GM19397 (cell line): ENCODE measurements at regions not wholly inside any gene's neighbourhood (a gene's known extent, or its start where the extent isn't known, plus 50 kb on each side); places are given as distances from the start of the nearest gene placed in this dataset.

Experiments used
- ATAC-seq: cut with Tn5 transposase; IDR thresholded peaks from one replicate; pipeline ENCODE4 v1.9.1; 2021; ENCODE audit warnings: mild to moderate bottlenecking, moderate library complexity; ENCODE audit not compliant: unreplicated experiment

DNA sequence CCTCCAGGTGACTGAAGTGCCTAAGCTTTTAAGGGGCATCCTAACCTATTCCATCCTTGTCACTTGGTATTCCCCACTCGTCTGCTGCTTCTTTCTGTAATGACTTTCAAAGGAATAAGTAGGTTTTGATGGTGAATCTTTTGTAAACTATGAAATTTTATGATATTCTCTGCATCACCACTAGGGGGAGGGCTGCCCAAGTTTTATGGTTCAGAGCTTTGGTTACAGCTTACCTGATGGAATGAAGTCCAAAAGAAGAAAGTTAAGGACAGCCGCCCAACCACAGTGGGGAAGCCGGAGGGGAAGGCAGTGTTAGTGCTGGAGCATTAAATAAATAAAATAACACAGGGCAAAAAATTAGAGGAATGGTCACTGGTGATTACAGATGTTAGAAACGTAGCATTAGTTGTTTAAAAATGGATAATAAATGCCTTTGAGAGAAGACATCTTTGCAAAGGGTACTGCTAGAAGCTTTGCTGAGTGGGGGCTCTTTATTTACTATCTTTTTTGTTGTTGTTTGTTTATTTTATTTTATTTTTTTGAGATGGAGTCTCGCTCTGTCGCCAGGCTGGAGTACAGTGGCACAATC lies 204.9 kb downstream of the GBA3 start:
- ATAC-seq, result no peak

GRCh38 chr4:22895482-22895881 lies 202.7 kb downstream of the GBA3 start:
- ATAC-seq, result no peak

DNA sequence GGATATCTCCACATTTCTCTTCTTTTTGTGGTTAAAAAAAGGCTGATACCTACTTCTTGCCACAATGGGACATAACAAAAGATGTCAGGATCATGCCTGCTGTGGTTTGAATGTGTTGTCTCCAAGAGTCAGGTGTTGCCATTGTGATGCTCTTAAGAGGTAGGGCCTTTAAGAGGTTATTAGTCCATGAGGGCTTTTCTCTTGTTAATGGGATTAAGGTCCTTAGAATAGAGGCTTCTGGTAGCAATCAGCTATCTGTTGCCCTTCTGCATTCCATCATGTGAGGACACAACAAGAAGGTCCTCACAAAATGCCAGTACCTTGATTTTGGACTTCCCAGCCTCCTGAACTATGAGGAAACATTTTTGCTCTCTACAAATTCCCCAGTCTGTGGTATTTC lies 191.4 kb downstream of the GBA3 start:
- no peak for ATAC-seq

- no peak for ATAC-seq
These were observed 188.7 kb downstream of the GBA3 start for GRCh38 chr4:22881411-22881810.

DNA sequence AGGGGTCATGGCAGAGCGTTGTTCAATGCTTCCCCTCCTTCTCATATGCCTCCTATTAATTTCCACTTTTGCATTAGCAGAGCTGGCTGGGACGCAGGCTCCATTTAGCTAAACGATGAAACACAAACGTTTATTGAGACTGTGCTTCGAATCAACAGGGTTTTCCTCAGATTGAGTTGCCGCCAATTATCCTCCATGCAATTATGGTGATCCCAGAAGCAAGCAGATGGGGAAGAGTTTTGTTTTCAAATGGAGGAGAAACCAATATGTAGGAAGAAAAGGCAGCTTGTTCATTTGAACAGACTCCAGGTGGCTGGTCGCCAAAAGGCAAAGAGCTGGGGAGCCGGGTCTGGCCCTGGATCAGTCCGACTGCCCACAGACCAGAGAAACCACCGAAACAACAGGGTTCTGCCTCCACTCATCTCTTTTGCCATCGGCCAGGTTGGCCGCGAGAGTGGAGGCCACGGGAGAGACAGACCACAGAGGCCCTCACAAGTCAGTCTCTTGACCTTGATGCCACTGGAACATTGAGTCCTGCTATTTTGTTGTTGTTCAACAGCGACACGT lies 184.8 kb downstream of the GBA3 start:
- ATAC-seq, result no peak

GRCh38 chr4:22876270-22876669 lies 183.5 kb downstream of the GBA3 start:
- no peak for ATAC-seq

DNA sequence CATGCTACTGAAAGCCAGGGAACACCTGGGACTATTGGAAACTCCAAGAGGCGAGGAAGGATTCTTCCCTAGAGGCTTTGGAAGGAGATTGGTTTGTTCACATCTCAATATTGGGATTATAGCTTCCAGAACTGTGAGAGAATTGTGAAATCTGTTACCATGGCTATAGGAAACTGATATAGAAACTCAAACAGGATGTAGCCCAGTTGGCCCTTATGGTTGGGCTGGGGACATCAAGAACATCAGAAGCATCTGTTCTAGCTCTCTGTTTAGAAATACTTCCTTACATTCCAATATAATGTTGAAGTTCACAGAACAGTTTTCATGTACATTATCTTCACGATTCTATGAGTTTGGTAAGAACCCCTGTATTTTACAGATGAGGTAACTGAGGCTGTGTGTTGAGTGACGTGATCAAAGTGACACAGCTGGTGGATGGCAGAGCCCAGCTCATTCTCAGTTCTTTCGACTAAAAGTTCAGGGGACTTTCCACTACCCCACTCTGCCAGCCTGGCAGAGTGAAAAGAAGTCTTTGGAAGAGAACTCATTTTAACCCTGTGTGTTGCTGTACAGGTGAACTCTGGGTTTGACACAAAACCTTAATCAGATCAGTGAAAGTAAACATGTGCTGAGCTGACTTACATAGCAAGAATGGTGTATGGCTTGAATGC lies 183.0 kb downstream of the GBA3 start:
- ATAC-seq, result no peak

- ATAC-seq, result no peak
These were observed 181.7 kb downstream of the GBA3 start for GRCh38 chr4:22874334-22874912.

DNA sequence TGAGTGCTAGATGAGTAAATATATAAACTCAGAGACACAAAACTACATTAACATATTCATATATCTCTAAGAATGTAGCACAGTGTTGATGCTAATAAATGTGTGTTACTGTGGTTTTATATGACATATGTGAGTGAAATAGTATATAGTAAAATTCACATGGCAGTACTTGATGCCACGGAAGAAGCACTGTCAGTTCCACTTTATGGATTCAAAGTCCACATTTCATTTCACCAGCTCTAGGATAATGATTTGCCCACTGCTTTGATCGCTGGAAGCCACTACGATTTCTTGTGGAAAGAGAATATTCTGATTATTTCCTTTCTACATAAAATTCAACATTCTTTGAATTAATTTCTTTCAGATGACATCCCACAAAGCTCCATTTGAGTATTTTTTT lies 181.2 kb downstream of the GBA3 start:
- no peak for ATAC-seq

DNA sequence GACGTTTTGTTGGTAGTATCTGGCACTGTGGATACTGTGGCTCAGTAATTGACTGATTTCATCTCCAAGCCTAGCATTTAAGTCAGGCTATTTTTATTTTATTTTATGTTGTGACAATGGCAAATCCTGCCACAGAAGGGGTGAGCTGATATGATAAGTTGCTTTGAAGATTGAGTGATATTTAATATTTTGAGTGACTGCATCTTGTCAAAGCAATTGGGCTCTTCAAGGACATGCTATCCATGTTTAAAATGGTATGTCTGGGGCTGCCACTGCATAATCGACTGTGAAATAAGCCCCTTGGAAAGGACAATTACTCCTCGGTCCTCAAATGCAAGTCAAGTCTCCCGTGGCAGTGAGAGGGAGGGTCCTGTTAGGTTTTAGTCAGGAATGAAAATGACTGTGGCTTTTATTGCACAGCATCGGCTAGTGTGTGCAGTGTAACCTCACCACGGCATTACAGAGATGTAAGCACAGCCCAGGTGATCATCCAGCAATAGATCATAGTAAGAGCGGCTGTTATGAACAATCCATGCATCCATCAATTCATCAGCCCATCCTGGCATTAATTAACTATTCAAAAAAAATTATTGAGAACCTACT lies 178.2 kb downstream of the GBA3 start:
- no peak for ATAC-seq

DNA sequence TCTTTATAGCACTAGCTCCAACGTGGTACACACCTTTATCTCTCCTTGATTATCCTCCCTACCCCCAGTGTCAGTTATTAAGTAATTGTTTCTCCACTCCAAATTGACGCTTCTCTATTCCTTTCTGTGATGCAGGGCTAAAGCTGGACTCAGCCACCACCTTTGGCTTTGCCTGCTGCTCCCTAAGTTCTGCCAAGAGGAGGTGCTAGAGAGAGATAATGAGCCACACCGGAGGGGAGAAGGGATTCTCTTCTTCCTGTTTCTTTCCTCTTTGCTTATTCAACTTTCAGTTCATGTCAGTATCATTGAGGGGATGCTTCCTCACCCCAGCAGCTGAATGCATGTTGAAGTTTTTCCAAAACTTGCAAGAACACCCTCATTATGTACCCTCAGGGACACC lies 176.5 kb downstream of the GBA3 start:
- no peak for ATAC-seq
